Activated CD8-positive, alpha-beta memory T cell treated with anti-CD3 and anti-CD28 coated beads, Interleukin-2, amount 50 U/mL, for 24 hours (primary cell): ENCODE measurements at regions not wholly inside any gene's neighbourhood (a gene's known extent, or its start where the extent isn't known, plus 50 kb on each side); places are given as distances from the start of the nearest gene placed in this dataset.

Experiments used
- DNase-seq: peaks from one replicate; pipeline ENCODE4 v3.0.0-alpha.2; 2020; ENCODE audit errors: extremely low read depth

DNA sequence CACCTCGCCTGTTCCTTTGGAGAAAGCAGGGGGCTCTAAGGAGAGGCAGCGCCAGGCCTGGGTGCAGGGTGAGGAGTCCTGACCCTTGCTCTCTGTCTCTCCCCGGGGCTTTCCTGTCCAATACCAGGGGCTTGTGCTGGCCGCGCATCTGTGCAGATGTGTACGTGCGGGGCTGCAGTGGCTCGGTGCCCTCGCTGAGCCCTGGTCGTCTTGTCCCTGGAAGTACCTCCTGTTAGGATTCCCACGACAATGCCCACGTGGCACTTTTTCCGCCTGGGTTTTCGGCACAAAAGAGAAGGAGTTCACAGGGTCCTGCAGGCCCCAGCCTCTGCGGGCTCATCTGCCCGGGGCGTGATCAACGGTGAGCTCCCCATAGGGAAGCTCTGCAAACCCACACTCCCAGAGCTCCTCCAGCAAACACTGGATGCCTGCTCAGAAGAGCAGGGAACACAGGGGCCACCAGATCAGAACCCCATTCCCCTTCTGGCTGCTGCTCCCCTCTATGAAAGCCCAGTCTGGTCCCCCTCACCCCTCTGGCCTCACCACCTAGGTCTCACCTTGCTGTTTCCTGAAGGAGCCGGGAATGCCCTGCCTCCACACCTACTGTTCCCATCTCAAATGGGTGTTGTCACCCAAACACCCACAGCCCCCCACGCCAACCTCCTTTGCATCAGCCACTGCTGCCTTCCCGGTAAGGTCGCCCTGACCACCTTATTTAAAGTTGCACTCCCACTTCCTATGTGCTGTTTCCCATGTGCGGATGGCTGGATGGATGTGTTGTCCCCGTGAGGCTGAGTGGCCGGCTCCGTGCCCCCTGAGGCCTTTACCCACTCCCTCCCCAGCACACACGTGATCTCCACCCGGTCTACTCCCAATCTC lies 62.6 kb upstream of the PRR20G start:
- no peak for DNase-seq

DNA sequence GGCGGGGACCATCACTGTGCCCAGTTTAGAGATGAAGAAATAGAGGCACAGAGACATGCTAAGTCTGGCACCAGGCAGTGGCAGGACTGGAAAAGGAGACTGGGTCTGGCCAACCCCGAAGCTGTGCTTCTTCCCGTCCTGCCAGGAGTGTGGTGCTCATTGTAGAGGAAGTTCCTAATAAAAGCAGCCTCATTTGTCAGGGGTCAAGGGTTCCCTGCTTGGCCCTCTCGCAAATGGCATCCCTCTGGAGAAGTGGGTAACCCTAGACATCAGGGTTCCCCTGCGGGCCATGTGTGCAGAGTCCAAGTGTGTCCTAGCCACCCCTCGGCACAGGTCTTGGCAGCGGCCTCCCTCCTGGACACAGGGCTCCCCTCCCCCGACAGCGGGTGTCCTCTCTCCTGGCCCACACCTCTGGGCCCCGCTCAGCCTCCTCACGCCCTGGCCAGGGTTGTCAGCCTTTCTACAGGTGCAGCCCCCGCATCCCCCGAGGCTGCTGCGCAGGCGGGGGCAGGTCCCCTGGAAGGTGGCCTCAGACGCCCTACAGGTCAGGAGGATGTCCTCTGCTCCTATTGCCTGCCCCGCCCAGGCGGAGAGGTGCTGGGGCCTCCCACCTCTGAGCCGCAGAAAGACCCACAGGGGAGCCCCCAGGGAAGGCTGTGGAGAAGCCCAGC lies 61.8 kb upstream of the PRR20G start:
- no peak for DNase-seq

DNA sequence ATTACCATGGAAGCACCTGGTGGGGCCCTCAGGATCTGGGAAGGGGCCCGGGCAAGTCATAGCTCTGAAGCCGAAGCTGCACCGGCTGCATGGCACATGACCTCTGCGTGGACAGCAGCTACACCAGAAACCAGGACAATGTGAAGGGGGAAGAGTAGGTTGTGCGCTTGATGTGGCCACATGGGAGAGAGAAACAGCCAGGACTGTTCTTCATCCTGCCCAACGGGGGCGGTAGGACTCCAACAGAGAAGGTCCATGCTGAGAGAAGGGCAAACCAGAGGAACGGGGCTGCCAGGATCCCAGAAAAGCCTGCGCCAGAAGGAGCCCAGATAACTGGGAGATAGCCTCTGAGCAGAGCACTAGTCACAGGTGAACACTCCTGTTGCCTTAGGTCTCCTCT lies 54.9 kb upstream of the PRR20G start:
- DNase-seq = no peak

DNA sequence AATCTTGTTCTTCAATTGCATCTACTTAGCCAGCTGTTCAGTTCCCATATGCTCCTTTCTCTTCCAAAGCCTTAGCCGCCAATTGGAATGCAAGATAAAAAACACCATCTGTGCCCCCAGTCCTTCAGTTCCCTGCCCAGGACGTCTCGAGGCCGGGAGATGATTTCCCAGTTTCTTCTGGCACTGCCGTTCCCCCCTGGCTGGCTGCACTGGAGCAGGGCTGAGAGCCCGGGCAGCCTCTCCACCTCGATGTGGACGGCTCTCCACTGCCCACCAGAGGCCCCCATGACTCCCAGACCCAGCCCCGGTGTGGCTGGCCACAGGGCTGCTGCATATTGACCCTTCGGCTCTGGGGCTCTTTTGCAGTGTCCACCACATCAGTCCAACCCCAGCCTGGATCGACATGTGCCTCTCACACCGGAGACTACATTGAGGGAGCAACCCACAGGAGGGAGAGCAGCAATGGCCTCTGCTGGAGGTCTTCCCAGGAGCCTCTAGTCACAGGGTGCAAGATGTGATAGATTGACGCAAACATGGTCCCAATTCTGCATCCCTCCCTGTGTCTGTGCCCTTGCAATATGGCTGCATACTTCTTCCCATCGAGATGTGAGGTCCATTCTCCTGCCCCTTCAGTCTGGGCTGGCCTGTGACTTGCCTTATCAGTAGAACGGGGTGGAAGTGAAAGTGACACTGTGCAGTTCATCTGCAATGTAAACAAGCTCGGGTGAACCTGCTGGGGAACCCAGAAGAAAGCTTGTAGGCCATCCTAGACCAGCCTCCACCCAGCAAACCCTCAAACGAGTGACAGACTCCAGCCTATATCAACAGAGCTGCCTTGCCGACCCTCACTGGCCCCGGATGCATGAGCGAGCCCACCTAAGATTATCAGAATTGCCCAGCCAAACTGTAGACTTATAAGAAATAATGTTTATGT lies 52.3 kb upstream of the PRR20G start:
- DNase-seq = no peak

DNA sequence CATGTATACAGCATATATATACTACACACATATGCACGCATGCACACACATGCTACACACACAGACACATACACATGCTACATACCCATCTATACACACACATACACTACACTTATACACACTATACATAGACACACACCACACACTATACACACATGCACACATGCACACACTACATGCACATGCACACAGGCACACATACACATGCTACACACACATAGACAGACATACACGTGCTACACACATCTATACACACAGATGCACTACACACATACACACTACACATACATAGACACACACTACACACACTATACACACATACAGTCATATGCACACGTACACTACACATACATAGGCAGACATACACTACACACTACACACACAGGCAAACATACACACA lies 51.2 kb upstream of the PRR20G start:
- no peak for DNase-seq

DNA sequence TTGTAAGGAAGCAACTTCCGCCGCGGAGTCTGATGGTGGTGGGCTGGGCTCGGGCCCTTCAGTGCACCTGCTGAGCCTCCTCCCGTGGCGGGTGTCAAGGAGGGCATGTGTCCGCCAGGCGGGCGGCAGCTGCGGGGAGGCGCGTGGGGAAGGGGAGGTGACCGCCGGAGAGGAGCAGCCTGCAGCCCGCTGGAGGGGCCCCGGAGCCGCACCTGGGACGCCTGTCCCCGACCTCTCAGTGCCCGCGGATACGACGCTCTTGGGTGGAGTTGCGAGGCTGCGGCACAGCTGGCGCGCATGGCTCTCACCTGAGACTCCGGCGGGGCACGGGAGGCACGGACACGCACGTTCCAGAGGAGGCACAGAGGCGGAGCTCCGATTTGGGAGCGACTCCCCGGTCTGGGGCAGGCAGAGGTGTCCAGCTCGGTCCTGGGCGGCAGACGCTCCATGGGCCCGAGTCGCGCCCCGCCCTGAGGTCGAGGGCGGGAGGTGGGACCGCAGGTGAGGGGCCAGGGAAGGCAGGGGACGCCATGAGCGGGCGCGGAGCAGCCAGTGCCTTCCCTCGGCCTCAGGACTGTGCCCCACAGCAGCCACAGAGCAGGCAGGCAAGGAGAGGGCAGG lies 50.2 kb upstream of the PRR20G start:
- DNase-seq = no peak
